Rectal smooth muscle tissue (tissue), 1 donor: ENCODE measurements at regions not wholly inside any gene's neighbourhood (a gene's known extent, or its start where the extent isn't known, plus 50 kb on each side); places are given as distances from the start of the nearest gene placed in this dataset.

Experiments
- H3K27ac ChIP-seq: one replicate; pipeline ENCODE4 v1.7.0; 2013; ENCODE audit warnings: low read depth, low read length, inconsistent platforms
- H3K27me3 ChIP-seq: one replicate; pipeline ENCODE4 v1.7.0; 2013; ENCODE audit warnings: low read length; ENCODE audit not compliant: control insufficient read depth, insufficient read depth
- H3K36me3 ChIP-seq: one replicate; pipeline ENCODE4 v1.7.0; 2013; ENCODE audit warnings: low read length; ENCODE audit not compliant: control insufficient read depth, insufficient read depth
- H3K4me1 ChIP-seq: one replicate; pipeline ENCODE4 v1.7.0; 2013; ENCODE audit warnings: low read length; ENCODE audit not compliant: control insufficient read depth, insufficient read depth
- H3K4me3 ChIP-seq: one replicate; pipeline ENCODE4 v1.7.0; 2013; ENCODE audit warnings: low read length
- H3K9ac ChIP-seq: one replicate; pipeline ENCODE4 v1.7.0; 2013; ENCODE audit warnings: low read length

- H3K4me3 ChIP-seq: no peak overlapping the region
- H3K36me3 ChIP-seq: no peaks in the 10 kb centered on the region
- no peaks in the 10 kb centered on the region for H3K27me3 ChIP-seq
- no peak overlapping the region for H3K27ac ChIP-seq
- H3K4me1 ChIP-seq: no peaks in the 10 kb centered on the region
- no peak overlapping the region for H3K9ac ChIP-seq
Measured at GRCh38 chr13:40863723-40864122, 74.3 kb downstream of the SLC25A15 start.

- H3K27ac ChIP-seq: no peak overlapping the region
- no peaks in the 10 kb centered on the region for H3K4me1 ChIP-seq
- no peak overlapping the region for H3K9ac ChIP-seq
- H3K4me3 ChIP-seq: peak overlapping the region; percentile 12
- no peaks in the 10 kb centered on the region for H3K27me3 ChIP-seq
- H3K36me3 ChIP-seq: peaks cover 4% of the 10 kb centered on the region
Measured at GRCh38 chr13:40874138-40874779, 84.8 kb downstream of the SLC25A15 start.

- no peaks in the 10 kb centered on the region for H3K27me3 ChIP-seq
- no peaks in the 10 kb centered on the region for H3K4me1 ChIP-seq
- no peak overlapping the region for H3K27ac ChIP-seq
- H3K4me3 ChIP-seq: no peak overlapping the region
- peaks cover 4% of the 10 kb centered on the region for H3K36me3 ChIP-seq
- no peak overlapping the region for H3K9ac ChIP-seq
Measured at GRCh38 chr13:40875044-40875443, 85.6 kb downstream of the SLC25A15 start.

- Histone ChIP-seq H3K4me1 (no peaks in the 10 kb centered on the region), H3K4me3 (no peak overlapping the region), H3K27ac (no peak overlapping the region), H3K36me3 (peaks cover 4% of the 10 kb centered on the region), H3K27me3 (no peaks in the 10 kb centered on the region), H3K9ac (no peak overlapping the region)
Measured at GRCh38 chr13:40875583-40875982, 86.2 kb downstream of the SLC25A15 start.

- Histone ChIP-seq H3K9ac (no peak overlapping the region), H3K36me3 (peaks cover 4% of the 10 kb centered on the region), H3K27me3 (no peaks in the 10 kb centered on the region), H3K27ac (no peak overlapping the region), H3K4me1 (no peaks in the 10 kb centered on the region), H3K4me3 (no peak overlapping the region)
Measured at GRCh38 chr13:40876020-40876738, 86.8 kb downstream of the SLC25A15 start.

GRCh38 chr13:40878321-40878720 is 88.9 kb downstream of the SLC25A15 start:
- Histone ChIP-seq H3K4me3 (no peak overlapping the region), H3K4me1 (no peaks in the 10 kb centered on the region), H3K27me3 (no peaks in the 10 kb centered on the region)

GRCh38 chr13:40878823-40879222 is 89.4 kb downstream of the SLC25A15 start:
- Histone ChIP-seq H3K27ac (no peak overlapping the region), H3K4me3 (no peak overlapping the region), H3K9ac (no peak overlapping the region), H3K36me3 (peaks cover 4% of the 10 kb centered on the region), H3K27me3 (no peaks in the 10 kb centered on the region), H3K4me1 (no peaks in the 10 kb centered on the region)

More at GRCh38 chr13:40878321-40878720, 88.9 kb downstream of the SLC25A15 start:
- H3K27ac ChIP-seq: no peak overlapping the region
- H3K9ac ChIP-seq: no peak overlapping the region
- peaks cover 4% of the 10 kb centered on the region for H3K36me3 ChIP-seq
